Omental fat pad (tissue), 3 donors: ENCODE measurements at regions not wholly inside any gene's neighbourhood (a gene's known extent, or its start where the extent isn't known, plus 50 kb on each side); places are given as distances from the start of the nearest gene placed in this dataset.

Source experiments
- ATAC-seq: fragments of 150-250 bp; one replicate; pipeline ENCODE4 v1.9.1; 2016; ENCODE audit warnings: mild to moderate bottlenecking, moderate library complexity; ENCODE audit not compliant: low FRiP score
- DNase-seq: peaks from one replicate; pipeline ENCODE4 v3.0.0-alpha.2; 2019; ENCODE audit warnings: low spot score
- CTCF ChIP-seq, 3 donors: fragments of 450-650 bp; IDR thresholded peaks; one replicate each; pipeline ENCODE4 v1.5.1; 2016 to 2017; ENCODE audit warnings: antibody characterized with exemption in 3 of 3, mild to moderate bottlenecking in 3 of 3, moderate library complexity in 2 of 3

DNA sequence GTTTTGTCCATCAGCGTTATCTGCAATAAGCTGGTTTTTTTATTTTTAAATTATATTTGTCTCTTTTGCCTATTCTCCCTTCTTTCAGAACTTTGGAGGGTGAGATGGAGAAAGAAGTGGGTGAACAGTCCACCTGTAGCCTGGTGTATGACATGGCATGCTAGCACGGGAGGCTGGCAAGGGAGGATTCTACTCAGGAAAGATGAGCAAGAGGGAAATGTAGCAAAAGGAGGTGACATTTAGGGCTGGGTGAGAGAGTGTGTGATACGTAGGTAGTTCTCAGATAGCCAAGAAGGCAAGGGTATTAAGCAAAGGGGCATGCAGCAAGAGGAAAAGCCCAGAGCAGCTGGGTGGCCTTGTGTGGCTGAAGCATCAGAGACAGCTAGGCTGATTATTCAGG is 612.9 kb upstream of the IGFBP3 start:
- DNase-seq (no peak), ATAC-seq (no peak)
- TF ChIP-seq CTCF (IDR thresholded peaks at IDR 0.05), result no peak

GRCh38 chr7:46532571-46532970 is 611.5 kb upstream of the IGFBP3 start:
- DNase-seq (no peak), ATAC-seq (no peak)
- TF ChIP-seq CTCF (IDR thresholded peaks at IDR 0.05), result no peak

DNA sequence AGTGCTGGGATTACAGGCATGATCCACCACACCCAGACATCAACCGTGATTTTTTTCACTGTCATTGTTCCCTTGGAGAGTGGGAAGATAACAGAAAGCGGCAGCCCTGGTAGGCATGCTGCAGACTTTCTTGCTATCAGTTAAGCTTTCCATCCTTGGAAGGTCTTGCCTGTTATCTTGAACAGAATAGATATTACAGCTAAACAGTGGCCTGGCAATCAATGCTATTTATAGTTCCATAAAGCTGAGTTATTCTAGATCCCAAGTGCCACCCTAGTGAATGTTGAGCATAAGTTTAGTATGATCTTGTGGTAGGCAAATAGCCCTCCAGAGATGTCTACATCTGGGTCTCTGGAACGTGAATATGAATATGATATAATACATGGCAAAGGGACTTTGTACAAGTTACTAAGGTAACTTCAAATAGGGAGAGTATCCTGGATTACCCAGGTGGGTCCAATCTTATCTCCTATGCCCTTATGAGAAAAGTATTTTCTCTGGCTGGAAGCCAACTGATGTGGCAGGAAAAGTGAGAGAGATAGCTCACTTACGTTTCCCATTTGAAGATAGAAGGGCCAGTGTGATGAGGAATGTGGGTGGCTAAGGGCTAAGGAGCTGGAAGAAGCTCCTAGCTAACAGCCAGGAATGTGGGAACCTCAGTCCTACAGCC is 609.1 kb upstream of the IGFBP3 start:
- DNase-seq (no peak), ATAC-seq (no peak)
- no peak for TF ChIP-seq CTCF (IDR thresholded peaks at IDR 0.05)

- no peak for TF ChIP-seq CTCF (IDR thresholded peaks at IDR 0.05)
- ATAC-seq (no peak), DNase-seq (no peak)
Observed at GRCh38 chr7:46527360-46527759, 606.3 kb upstream of the IGFBP3 start.

- no peak for DNase-seq
- ATAC-seq, result no peak
- TF ChIP-seq CTCF (IDR thresholded peaks at IDR 0.05), result no peak
Observed at GRCh38 chr7:46525876-46526275, 604.8 kb upstream of the IGFBP3 start.

DNA sequence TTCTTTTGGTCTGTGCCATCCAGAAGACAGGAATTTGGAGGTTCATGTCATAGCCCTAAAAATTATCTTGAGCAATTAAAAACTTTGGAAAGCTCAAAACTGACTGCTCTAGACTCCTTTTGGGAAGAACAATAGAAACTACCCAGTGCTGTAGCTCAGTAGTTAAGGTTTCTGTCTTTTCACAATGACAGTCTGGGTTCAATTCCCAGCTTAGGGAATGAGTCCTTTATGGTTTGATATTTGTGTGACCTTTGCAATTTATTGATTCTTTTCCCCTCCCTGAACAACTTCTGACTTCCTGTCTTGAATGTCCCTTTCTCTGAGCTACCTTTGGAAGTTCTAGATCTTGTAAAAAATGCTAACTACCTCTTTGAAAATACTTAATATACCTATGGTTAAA is 603.3 kb upstream of the IGFBP3 start:
- TF ChIP-seq CTCF (IDR thresholded peaks at IDR 0.05), result no peak
- no peak for DNase-seq
- no peak for ATAC-seq

- DNase-seq (no peak), ATAC-seq (no peak)
- TF ChIP-seq CTCF (IDR thresholded peaks at IDR 0.05), result no peak
Observed at GRCh38 chr7:46522354-46522906, 601.4 kb upstream of the IGFBP3 start.
